ENCODE measurements at regions not wholly inside any gene's neighbourhood (a gene's known extent, or its start where the extent isn't known, plus 50 kb on each side); places are given as distances from the start of the nearest gene placed in this dataset.

GRCh38 chr4:141913928-141914327, 277.5 kb downstream of the IL15 start:
- no peak for TF ChIP-seq KMT2A (CRISPR knock-in tag; IDR thresholded peaks at IDR 0.05)
- TF ChIP-seq PBX3 (CRISPR knock-in tag; IDR thresholded peaks at IDR 0.05; ENCODE audit: borderline replicate concordance): no peak
- no peak for TF ChIP-seq REST (IDR thresholded peaks at IDR 0.05; ENCODE audit: borderline replicate concordance in 1 of 2, low read depth in 1 of 2, low read length in 2 of 2)
- TF ChIP-seq KDM1A (CRISPR knock-in tag; IDR thresholded peaks at IDR 0.05): no peak
- no peak for TF ChIP-seq ZNF280B (CRISPR knock-in tag; IDR thresholded peaks at IDR 0.05; ENCODE audit: borderline replicate concordance)
- TF ChIP-seq SIN3A (IDR thresholded peaks at IDR 0.05; ENCODE audit: borderline replicate concordance, low read depth, low read length): no peak
- no peak for TF ChIP-seq EZH2 (conservative IDR thresholded peaks at IDR 0.05; ENCODE audit: low read depth, low read length)
- no peak for TF ChIP-seq CTCF (CRISPR knock-in tag; IDR thresholded peaks at IDR 0.05)
- no peak for TF ChIP-seq EP300 (IDR thresholded peaks at IDR 0.05; ENCODE audit: low read depth in 2 of 2, low read length in 2 of 2)
- TF ChIP-seq EP300 (CRISPR knock-in tag; IDR thresholded peaks at IDR 0.05; ENCODE audit: borderline replicate concordance): no peak
- no peak for TF ChIP-seq ZNF253 (CRISPR knock-in tag; IDR thresholded peaks at IDR 0.05; ENCODE audit: borderline replicate concordance)
- no peak for TF ChIP-seq ZNF740 (CRISPR knock-in tag; IDR thresholded peaks at IDR 0.05)
- TF ChIP-seq POLR2AphosphoS5 (IDR thresholded peaks at IDR 0.05; ENCODE audit: low read depth, low read length): no peak
- no peak for TF ChIP-seq ELF1 (CRISPR knock-in tag; IDR thresholded peaks at IDR 0.05)
